ENCODE measurements at regions not wholly inside any gene's neighbourhood (a gene's known extent, or its start where the extent isn't known, plus 50 kb on each side); places are given as distances from the start of the nearest gene placed in this dataset.

GRCh38 chr5:164002214-164002613, 496.8 kb downstream of the MAT2B start:
- peaks cover 2% of the 10 kb centered on the region for H3K9me3 Mint-ChIP-seq
- H3K27me3 ChIP-seq (ENCODE audit: control insufficient read depth, insufficient read depth, low read length, poor library complexity, severe bottlenecking) = no peaks in the 10 kb centered on the region
- no peaks in the 10 kb centered on the region for H3K9me3 ChIP-seq (ENCODE audit: control insufficient read depth, low read length)
- no peaks in the 10 kb centered on the region for H3K36me3 ChIP-seq (ENCODE audit: control insufficient read depth, insufficient read depth, low read length)
- no peaks in the 10 kb centered on the region for H3K4me1 Mint-ChIP-seq
- 72 to 85% methylated on average over 2 to 3 of the region's 3 CpGs for WGBS, 2 experiments (ENCODE audit: insufficient coverage in 1 of 2, insufficient read length in 1 of 2)
- no peaks in the 10 kb centered on the region for H3K36me3 Mint-ChIP-seq (ENCODE audit: low read depth)
- H3K27ac ChIP-seq (ENCODE audit: low read depth, low read length) = no peak overlapping the region
- TF ChIP-seq, protein P1, sequence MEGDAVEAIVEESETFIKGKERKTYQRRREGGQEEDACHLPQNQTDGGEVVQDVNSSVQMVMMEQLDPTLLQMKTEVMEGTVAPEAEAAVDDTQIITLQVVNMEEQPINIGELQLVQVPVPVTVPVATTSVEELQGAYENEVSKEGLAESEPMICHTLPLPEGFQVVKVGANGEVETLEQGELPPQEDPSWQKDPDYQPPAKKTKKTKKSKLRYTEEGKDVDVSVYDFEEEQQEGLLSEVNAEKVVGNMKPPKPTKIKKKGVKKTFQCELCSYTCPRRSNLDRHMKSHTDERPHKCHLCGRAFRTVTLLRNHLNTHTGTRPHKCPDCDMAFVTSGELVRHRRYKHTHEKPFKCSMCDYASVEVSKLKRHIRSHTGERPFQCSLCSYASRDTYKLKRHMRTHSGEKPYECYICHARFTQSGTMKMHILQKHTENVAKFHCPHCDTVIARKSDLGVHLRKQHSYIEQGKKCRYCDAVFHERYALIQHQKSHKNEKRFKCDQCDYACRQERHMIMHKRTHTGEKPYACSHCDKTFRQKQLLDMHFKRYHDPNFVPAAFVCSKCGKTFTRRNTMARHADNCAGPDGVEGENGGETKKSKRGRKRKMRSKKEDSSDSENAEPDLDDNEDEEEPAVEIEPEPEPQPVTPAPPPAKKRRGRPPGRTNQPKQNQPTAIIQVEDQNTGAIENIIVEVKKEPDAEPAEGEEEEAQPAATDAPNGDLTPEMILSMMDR (conservative IDR thresholded peaks at IDR 0.05) = no peak
- no peaks in the 10 kb centered on the region for H3K27me3 Mint-ChIP-seq (ENCODE audit: insufficient read depth)
- no peaks in the 10 kb centered on the region for H3K4me1 ChIP-seq (ENCODE audit: control insufficient read depth, insufficient read depth, low read length)
- no peak overlapping the region for H3K4me3 ChIP-seq (ENCODE audit: low read length)
- no peak overlapping the region for H3K4me3 Mint-ChIP-seq
- no peak overlapping the region for H3K9ac ChIP-seq (ENCODE audit: extremely low read depth, low read length, poor library complexity, severe bottlenecking)
- no peak overlapping the region for H3K27ac Mint-ChIP-seq
- no peak for DNase-seq

DNA sequence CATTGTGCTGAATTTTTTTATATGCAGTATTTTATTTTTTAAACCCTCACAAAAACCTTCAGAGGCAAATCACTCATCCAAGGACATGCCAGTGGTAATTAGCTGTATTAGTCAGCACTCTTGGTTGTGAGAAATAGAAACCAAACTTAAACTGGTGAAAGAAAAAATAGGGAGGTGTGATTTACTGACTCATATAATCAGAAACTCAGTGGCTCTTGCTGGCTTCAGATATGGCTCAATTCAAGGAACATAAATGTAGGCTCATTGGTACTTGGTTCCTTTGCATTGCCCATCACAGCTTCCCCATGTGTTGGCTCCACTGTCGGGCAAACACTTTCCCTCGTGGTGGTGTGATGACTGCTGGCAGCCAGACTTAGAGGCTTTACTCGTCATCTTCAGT, 497.2 kb downstream of the MAT2B start:
- Histone ChIP-seq H3K27me3 (ENCODE audit: control insufficient read depth, insufficient read depth, low read length, poor library complexity, severe bottlenecking) (no peaks in the 10 kb centered on the region), H3K36me3 (ENCODE audit: control insufficient read depth, insufficient read depth, low read length) (no peaks in the 10 kb centered on the region), H3K9me3 (ENCODE audit: control insufficient read depth, low read length) (no peaks in the 10 kb centered on the region), H3K27ac (ENCODE audit: low read depth, low read length) (no peak overlapping the region), H3K9ac (ENCODE audit: extremely low read depth, low read length, poor library complexity, severe bottlenecking) (no peak overlapping the region), H3K4me3 (ENCODE audit: low read length) (no peak overlapping the region), H3K4me1 (ENCODE audit: control insufficient read depth, insufficient read depth, low read length) (no peaks in the 10 kb centered on the region)
- Mint-ChIP-seq H3K27ac (no peak overlapping the region), H3K9me3 (no peaks in the 10 kb centered on the region), H3K36me3 (ENCODE audit: low read depth) (no peaks in the 10 kb centered on the region), H3K4me1 (no peaks in the 10 kb centered on the region), H3K27me3 (ENCODE audit: insufficient read depth) (no peaks in the 10 kb centered on the region), H3K4me3 (no peak overlapping the region)
- WGBS, 2 experiments (ENCODE audit: insufficient coverage in 1 of 2, insufficient read length in 1 of 2) = 60 to 83% methylated on average over 1 to 3 of the region's 3 CpGs
- no peak for DNase-seq
- TF ChIP-seq, protein P1 (conservative IDR thresholded peaks at IDR 0.05) = no peak

DNA sequence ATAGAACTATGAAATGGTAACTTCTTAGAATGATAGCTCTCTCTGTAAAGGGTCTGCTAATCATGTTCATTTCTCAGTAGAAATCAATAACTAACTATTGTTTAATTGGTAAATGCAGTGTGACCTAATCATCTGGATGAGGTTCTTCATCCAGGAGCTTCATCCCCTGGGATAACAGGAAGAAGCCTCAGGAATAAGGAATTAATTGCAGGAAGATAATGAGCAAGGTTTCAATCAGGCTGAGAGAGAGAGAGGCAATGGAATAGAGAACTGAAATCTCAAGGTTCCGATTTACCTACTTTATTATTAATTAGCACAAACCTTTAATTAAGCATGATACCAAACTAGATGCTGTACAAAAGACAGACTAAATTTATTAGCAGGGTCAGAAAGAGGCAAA, 499.7 kb downstream of the MAT2B start:
- TF ChIP-seq, protein P1 (conservative IDR thresholded peaks at IDR 0.05) = no peak
- Histone ChIP-seq H3K9ac (ENCODE audit: extremely low read depth, low read length, poor library complexity, severe bottlenecking) (no peak overlapping the region), H3K4me3 (ENCODE audit: low read length) (no peak overlapping the region), H3K27me3 (ENCODE audit: control insufficient read depth, insufficient read depth, low read length, poor library complexity, severe bottlenecking) (no peaks in the 10 kb centered on the region), H3K27ac (ENCODE audit: low read depth, low read length) (no peak overlapping the region), H3K36me3 (ENCODE audit: control insufficient read depth, insufficient read depth, low read length) (no peaks in the 10 kb centered on the region), H3K4me1 (ENCODE audit: control insufficient read depth, insufficient read depth, low read length) (no peaks in the 10 kb centered on the region), H3K9me3 (ENCODE audit: control insufficient read depth, low read length) (no peaks in the 10 kb centered on the region)
- DNase-seq = no peak
- Mint-ChIP-seq H3K9me3 (no peaks in the 10 kb centered on the region), H3K4me3 (no peak overlapping the region), H3K27me3 (ENCODE audit: insufficient read depth) (no peaks in the 10 kb centered on the region), H3K4me1 (no peaks in the 10 kb centered on the region), H3K27ac (no peak overlapping the region), H3K36me3 (ENCODE audit: low read depth) (no peaks in the 10 kb centered on the region)
- WGBS, 2 experiments (ENCODE audit: insufficient coverage in 1 of 2, insufficient read length in 1 of 2) = 100% methylated on average over 1 of the region's 1 CpG; no CpG with 5 or more reads in 1 of the 2 experiments

Data from endodermal cell (in vitro differentiated cells).